ENCODE measurements at regions not wholly inside any gene's neighbourhood (a gene's known extent, or its start where the extent isn't known, plus 50 kb on each side); places are given as distances from the start of the nearest gene placed in this dataset.

DNA sequence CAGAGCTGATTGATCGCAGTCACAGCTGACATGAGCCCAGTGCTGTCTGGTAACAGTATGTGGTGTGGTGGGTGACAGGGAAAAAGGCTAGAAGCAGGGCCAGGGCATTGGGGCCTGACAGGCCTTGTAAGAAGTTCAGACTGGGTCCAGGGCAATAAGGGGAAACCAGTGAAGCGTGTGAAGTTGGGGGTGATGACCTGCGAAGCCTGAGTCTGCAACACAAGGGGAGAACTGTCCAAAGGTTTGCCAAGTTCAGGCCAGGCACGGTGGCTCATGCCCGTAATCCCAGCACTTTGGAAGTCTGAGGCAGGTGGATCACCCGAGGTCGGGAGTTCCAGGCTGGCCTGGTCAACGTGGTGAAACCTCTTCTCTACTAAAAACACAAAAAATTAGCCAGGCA is 983.9 kb upstream of the ZNF722 start:
- no peak overlapping the region for H2AFZ ChIP-seq (ENCODE audit: low read length)
- H4K20me1 ChIP-seq (ENCODE audit: insufficient read depth, low read length, poor library complexity, severe bottlenecking) = no peaks in the 10 kb centered on the region
- no peak overlapping the region for H3K9ac ChIP-seq (ENCODE audit: low read depth, low read length, poor library complexity, severe bottlenecking)
- no peaks in the 10 kb centered on the region for H3K9me2 ChIP-seq (replicated peaks; ENCODE audit: low read depth, low read length)
- H3K79me2 ChIP-seq (ENCODE audit: insufficient read depth, low read length) = no peaks in the 10 kb centered on the region
- H3K4me3 ChIP-seq (ENCODE audit: low read length, poor library complexity, severe bottlenecking) = no peak overlapping the region
- no peaks in the 10 kb centered on the region for H3K4me1 ChIP-seq (ENCODE audit: insufficient read depth, low read length, poor library complexity, severe bottlenecking)
- TF ChIP-seq, protein P1, sequence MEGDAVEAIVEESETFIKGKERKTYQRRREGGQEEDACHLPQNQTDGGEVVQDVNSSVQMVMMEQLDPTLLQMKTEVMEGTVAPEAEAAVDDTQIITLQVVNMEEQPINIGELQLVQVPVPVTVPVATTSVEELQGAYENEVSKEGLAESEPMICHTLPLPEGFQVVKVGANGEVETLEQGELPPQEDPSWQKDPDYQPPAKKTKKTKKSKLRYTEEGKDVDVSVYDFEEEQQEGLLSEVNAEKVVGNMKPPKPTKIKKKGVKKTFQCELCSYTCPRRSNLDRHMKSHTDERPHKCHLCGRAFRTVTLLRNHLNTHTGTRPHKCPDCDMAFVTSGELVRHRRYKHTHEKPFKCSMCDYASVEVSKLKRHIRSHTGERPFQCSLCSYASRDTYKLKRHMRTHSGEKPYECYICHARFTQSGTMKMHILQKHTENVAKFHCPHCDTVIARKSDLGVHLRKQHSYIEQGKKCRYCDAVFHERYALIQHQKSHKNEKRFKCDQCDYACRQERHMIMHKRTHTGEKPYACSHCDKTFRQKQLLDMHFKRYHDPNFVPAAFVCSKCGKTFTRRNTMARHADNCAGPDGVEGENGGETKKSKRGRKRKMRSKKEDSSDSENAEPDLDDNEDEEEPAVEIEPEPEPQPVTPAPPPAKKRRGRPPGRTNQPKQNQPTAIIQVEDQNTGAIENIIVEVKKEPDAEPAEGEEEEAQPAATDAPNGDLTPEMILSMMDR (conservative IDR thresholded peaks at IDR 0.05; ENCODE audit: low read length) = no peak
- TF ChIP-seq EZH2phosphoT487 (IDR thresholded peaks at IDR 0.05; ENCODE audit: borderline replicate concordance) = no peak
- no peaks in the 10 kb centered on the region for H3K9me3 ChIP-seq (ENCODE audit: insufficient read depth, low read depth, low read length)
- H3F3A ChIP-seq (ENCODE audit: low read depth) = no peaks in the 10 kb centered on the region
- H3K4me2 ChIP-seq (ENCODE audit: low read depth, low read length, poor library complexity, severe bottlenecking) = no peak overlapping the region
- H3K36me3 ChIP-seq (ENCODE audit: insufficient read depth, low read length) = no peaks in the 10 kb centered on the region
- no peaks in the 10 kb centered on the region for H3K27me3 ChIP-seq (ENCODE audit: insufficient read depth, low read length, poor library complexity, severe bottlenecking)

DNA sequence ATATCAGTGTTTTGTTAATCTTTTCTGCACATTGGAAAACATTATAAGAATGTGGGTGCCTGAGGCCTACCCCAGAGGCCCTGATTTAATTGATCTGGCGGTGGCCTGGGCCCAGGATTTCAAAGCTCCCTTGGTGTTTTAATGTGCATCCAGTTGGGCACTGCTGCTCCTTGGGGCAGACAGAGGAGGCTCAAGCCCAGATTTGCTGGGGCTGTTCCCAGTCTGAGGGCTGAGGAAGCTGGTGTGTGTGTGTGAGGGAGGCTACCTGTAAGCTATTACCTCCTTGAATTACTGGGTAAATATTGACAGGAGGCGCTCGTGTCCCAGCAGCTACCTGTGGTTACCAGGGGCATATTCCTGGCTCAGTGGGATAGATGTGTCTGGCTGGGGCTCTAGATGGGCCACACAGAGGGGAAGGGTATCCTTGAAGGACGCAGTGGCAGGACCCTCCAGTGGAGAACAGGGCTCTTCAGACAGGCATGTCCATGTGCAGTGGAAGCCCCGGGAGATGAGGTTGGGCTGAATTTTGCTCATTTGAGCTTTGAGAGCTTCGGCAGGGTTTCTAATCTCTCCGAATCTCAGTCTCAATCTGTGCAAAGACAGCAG is 975.4 kb upstream of the ZNF722 start:
- Histone ChIP-seq H3K27me3 (ENCODE audit: insufficient read depth, low read length, poor library complexity, severe bottlenecking) (no peaks in the 10 kb centered on the region), H3K9me2 (replicated peaks; ENCODE audit: low read depth, low read length) (no peaks in the 10 kb centered on the region), H4K20me1 (ENCODE audit: insufficient read depth, low read length, poor library complexity, severe bottlenecking) (no peaks in the 10 kb centered on the region), H3K9me3 (ENCODE audit: insufficient read depth, low read depth, low read length) (0 out of 2 replicates have a peak, but pooled peaks cover 3% of the 10 kb centered on the region), H3K4me2 (ENCODE audit: low read depth, low read length, poor library complexity, severe bottlenecking) (no peak overlapping the region), H2AFZ (ENCODE audit: low read length) (no peak overlapping the region), H3K4me3 (ENCODE audit: low read length, poor library complexity, severe bottlenecking) (no peak overlapping the region), H3K4me1 (ENCODE audit: insufficient read depth, low read length, poor library complexity, severe bottlenecking) (no peaks in the 10 kb centered on the region), H3F3A (ENCODE audit: low read depth) (no peaks in the 10 kb centered on the region), H3K9ac (ENCODE audit: low read depth, low read length, poor library complexity, severe bottlenecking) (no peak overlapping the region), H3K36me3 (ENCODE audit: insufficient read depth, low read length) (no peaks in the 10 kb centered on the region), H3K79me2 (ENCODE audit: insufficient read depth, low read length) (no peaks in the 10 kb centered on the region)
- TF ChIP-seq, protein P1 (conservative IDR thresholded peaks at IDR 0.05; ENCODE audit: low read length) = no peak
- TF ChIP-seq EZH2phosphoT487 (IDR thresholded peaks at IDR 0.05; ENCODE audit: borderline replicate concordance) = no peak

DNA sequence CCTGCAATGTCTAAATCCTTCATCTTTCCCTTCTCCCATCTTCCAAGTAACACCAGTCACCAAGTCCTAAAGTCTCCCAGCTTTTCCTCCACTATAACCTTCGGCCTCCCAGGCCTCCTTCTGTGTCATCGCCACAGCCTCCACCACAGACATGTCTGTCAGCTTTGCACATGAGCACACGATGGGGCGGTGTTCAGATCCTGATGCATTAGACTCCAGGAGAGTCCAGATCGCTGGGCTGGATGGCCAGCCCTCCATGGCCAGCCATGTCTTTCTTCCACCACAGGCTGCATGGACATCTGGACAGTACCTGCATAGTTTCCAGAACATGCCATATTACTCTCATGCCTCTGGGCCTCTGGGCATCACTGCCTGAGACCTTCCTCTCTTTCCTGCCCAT is 974.2 kb upstream of the ZNF722 start:
- Histone ChIP-seq H3K36me3 (ENCODE audit: insufficient read depth, low read length) (no peaks in the 10 kb centered on the region), H3K9me3 (ENCODE audit: insufficient read depth, low read depth, low read length) (0 out of 2 replicates have a peak, but pooled peaks cover 3% of the 10 kb centered on the region), H3K4me2 (ENCODE audit: low read depth, low read length, poor library complexity, severe bottlenecking) (no peak overlapping the region), H3K9ac (ENCODE audit: low read depth, low read length, poor library complexity, severe bottlenecking) (no peak overlapping the region), H4K20me1 (ENCODE audit: insufficient read depth, low read length, poor library complexity, severe bottlenecking) (no peaks in the 10 kb centered on the region), H3K4me3 (ENCODE audit: low read length, poor library complexity, severe bottlenecking) (no peak overlapping the region), H3K27me3 (ENCODE audit: insufficient read depth, low read length, poor library complexity, severe bottlenecking) (no peaks in the 10 kb centered on the region), H3K79me2 (ENCODE audit: insufficient read depth, low read length) (no peaks in the 10 kb centered on the region), H3F3A (ENCODE audit: low read depth) (no peaks in the 10 kb centered on the region), H3K4me1 (ENCODE audit: insufficient read depth, low read length, poor library complexity, severe bottlenecking) (no peaks in the 10 kb centered on the region), H3K9me2 (replicated peaks; ENCODE audit: low read depth, low read length) (no peaks in the 10 kb centered on the region), H2AFZ (ENCODE audit: low read length) (no peak overlapping the region)
- TF ChIP-seq, protein P1 (conservative IDR thresholded peaks at IDR 0.05; ENCODE audit: low read length) = no peak
- TF ChIP-seq EZH2phosphoT487 (IDR thresholded peaks at IDR 0.05; ENCODE audit: borderline replicate concordance) = no peak

Measured in Loucy (cell line).